Medulla oblongata (tissue), 1 donor: ENCODE measurements at regions not wholly inside any gene's neighbourhood (a gene's known extent, or its start where the extent isn't known, plus 50 kb on each side); places are given as distances from the start of the nearest gene placed in this dataset.
"Not testable (repeated sequence)": the region's sequence is repeated elsewhere in the genome, so short reads cannot be mapped to it uniquely, and the experiment has no call there.

Source experiments
- DNase-seq: peaks from one replicate; pipeline ENCODE4 v3.0.0-alpha.2; 2015; ENCODE audit errors: extremely low spot score

GRCh38 chr6:14217728-14218518, 100.4 kb downstream of the CD83 start:
- DNase-seq, result no peak

DNA sequence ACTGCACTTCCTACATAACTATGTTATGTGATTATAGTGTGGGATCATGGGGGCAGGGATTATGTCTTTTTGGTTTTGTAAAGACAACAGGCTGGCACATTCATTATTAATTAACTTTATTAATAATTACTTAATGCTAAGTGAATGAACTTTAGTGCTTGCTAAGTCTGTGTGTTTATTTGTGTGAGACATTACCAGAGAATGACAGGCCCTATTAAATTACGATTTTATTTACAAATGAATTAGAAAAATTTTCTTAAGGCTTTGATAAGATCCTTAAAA, 100.9 kb downstream of the CD83 start:
- DNase-seq, result no peak

- no peak for DNase-seq
Measured at GRCh38 chr6:14221564-14222279, 104.2 kb downstream of the CD83 start.

DNA sequence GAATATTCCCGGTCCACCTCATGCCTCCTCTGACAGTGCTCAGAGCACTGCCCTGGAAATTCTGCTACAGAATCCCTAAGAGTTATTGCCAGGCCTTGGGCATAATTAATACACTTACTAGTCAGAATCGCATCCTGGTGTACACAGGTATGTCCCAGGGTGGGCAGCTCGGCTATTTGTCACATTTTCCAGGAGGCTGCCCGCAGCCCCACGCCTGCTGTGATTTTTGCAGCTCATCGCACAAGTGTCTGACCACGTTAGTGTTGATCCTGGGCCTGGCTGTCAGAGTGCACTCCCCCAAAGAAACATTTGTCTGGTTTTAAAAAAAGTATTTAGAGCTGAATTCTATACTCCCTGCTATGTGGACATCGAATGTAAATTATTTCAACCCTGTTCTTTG, 105.4 kb downstream of the CD83 start:
- DNase-seq, result no peak

DNA sequence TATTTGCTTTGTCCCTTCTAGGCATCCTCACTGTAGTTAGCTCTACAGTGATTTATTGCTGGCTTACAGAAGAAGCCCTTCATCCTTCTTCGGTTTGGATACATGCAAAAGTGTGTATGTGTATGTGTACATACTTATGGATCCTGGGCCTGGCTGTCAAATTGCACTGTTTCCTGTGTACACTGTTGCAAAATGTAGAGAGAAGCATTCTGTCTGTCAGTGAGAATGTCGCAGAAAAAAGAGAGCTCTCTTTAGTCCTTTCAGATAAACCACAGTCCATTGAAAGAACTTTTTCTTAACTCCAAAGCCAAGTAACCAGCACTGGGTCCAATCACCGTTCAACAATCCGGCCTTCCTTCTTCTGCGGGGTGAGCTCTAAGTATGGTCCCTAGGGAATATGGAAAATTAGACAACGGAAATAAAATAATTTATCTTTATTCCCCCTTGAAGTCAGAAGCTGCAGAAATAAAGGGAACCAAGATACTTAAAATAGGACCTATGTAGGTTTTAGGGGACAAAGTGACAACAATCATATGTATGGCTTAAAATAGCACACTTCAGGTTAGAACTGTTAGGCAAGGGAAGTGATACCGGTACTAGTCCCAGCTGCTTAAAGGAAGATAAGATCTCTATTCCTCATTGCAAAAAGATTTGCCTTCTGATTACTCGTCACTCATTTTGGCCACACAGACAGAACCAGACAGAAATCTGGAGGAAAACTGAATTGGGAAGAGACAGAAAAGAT, 107.0 kb downstream of the CD83 start:
- no peak for DNase-seq

DNA sequence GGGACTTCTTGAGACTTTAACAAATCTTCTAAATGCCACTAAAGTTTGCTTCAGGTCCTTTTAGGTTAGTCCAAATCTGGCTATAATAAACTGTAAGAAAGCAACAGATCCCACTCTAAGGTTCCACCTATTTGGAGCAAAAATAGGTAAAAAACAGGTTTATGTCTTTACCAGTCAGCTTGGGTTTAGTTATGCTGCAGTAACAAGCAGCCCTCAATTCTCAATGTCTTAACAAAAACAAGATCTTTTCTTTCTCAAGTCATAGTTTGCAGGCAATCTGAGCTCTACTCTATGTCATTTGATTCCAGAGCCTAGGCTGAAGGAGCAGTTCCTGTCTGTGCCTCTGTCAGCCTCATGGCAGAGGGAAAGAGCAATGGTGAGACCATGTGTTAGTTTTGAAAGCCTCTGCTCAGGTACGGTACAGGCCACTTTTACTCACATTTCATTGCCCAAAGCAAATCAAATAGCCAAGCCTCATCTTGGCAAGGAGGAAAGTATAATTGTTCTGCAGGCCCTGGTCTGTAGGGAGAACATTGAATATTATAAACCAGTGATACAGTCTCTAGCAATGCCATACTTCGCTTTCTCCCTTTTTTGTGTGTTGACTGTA, 108.6 kb downstream of the CD83 start:
- DNase-seq, result no peak

GRCh38 chr6:14228571-14228970, 111.0 kb downstream of the CD83 start:
- DNase-seq, result no peak

DNA sequence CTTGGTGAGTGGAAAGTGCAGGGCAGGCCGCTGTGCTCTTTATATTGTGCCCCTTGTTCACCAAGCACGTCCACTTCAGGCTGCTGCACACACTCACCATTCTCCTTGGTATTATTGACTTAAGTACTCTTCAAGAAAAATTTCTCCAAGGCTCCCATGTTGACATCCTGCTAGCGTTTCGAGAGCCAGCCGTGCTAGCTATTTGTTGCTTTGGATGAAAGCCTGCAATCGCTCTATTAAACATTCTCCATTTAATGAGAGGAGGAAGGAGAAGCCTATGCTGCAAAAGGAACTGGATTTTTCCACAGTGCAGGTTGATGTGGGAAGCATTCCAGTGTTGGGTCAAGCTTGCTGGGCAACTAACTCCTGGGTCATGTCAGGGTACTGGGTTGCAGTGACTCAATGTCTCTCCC, 113.5 kb downstream of the CD83 start:
- DNase-seq, result no peak

GRCh38 chr6:14231501-14232280, 114.1 kb downstream of the CD83 start:
- DNase-seq, result no peak

GRCh38 chr6:14232889-14233288, 115.3 kb downstream of the CD83 start:
- no peak for DNase-seq

GRCh38 chr6:14235653-14236356, 118.2 kb downstream of the CD83 start:
- no peak for DNase-seq

- DNase-seq, result no peak
Measured at GRCh38 chr6:14239097-14239496, 121.5 kb downstream of the CD83 start.

GRCh38 chr6:14240411-14241166, 123.0 kb downstream of the CD83 start:
- no peak for DNase-seq

GRCh38 chr6:14241255-14242070, 123.9 kb downstream of the CD83 start:
- DNase-seq, result no peak

GRCh38 chr6:14242912-14243311, 125.3 kb downstream of the CD83 start:
- DNase-seq, result not testable (repeated sequence)

DNA sequence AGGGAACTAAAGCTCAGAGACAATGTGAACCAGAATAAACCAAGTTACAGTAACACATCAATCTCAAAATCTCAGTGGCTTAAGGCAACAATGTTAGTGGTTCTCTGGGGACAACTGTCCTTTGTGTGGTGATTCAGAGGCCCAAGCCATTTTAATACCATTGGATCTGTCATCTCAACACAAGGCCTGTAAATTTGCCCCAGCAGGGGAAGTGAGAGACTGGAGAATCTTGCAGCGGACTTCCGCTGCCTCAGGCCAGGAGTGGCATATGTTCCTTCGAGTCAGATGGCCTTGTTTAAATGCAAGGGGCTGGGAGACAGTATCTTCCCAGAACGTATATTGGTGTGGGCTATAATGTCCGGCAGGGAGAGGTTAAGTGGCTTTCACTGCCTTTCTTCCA, 126.0 kb downstream of the CD83 start:
- DNase-seq, result no peak

DNA sequence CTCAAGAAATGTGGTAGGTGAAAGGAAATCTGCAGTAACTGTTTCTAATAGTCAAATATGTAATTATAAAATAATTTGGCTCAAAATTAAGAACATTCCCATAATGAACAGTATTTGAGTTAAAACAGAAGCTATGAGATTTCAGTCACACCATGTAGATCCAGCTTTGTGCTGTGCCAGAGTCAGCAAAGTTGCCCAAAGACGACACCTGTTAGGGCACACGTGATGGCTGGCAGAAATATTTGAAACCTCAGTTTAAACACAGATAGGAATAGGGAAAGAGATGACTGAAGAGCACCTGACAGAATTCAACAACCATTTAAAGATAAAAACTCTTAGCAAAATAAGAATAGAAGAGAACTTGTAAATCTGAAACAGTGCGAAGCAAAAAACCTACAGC, 129.3 kb downstream of the CD83 start:
- DNase-seq, result no peak

DNA sequence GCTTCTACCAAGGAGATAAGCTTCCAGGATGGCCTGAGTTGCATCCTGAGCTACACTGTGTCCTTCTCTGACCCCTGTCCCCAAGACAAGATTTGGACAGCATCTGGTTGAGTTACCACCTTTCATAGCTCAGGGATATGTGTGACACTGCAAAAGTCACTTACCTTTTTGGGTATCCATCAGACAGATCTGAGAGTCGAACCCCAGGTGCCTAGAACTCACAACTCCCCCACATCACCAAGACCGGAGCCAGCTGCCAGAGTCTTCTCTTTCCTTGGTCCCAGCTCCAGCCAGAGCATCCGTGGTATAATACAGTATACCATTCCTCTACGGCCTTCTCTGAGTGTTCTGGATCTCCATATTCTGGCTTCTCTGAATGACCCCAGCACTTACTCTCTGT, 133.0 kb downstream of the CD83 start:
- no peak for DNase-seq

- no peak for DNase-seq
Measured at GRCh38 chr6:14252271-14252850, 134.8 kb downstream of the CD83 start.
